ENCODE measurements at regions not wholly inside any gene's neighbourhood (a gene's known extent, or its start where the extent isn't known, plus 50 kb on each side); places are given as distances from the start of the nearest gene placed in this dataset.

DNA sequence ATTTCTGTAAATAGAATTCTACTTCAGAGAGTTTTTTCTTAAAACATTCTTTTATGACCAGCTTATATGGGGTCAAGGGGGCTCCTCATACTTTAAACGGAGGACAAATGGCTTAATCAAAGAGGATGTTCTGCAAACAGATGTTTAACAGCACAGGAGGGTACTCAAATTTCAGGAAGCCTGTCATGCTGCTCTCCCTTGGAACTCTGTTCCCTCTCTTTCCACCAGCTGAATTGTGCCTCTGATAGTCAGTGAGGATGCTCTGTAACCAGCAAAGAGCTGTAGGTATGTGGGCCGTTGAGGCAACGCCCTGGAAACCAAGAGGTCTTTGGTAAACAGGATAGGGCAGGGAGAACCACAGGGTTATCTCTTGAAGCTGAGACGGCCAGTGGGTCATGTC lies 161.1 kb downstream of the C5orf15 start:
- no peak for TF ChIP-seq EGR1 (IDR thresholded peaks at IDR 0.05)
- TF ChIP-seq, protein P1, sequence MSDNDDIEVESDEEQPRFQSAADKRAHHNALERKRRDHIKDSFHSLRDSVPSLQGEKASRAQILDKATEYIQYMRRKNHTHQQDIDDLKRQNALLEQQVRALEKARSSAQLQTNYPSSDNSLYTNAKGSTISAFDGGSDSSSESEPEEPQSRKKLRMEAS (IDR thresholded peaks at IDR 0.05), result no peak
- TF ChIP-seq YY1 (IDR thresholded peaks at IDR 0.05; ENCODE audit: low read depth), result no peak
- no peak for TF ChIP-seq RAD21 (IDR thresholded peaks at IDR 0.05; ENCODE audit: low read depth)
- no peak for TF ChIP-seq CREB1 (IDR thresholded peaks at IDR 0.05; ENCODE audit: low read depth)
- no peak for TF ChIP-seq TEAD4 (IDR thresholded peaks at IDR 0.05)
- no peak for TF ChIP-seq ZBTB7A (IDR thresholded peaks at IDR 0.05; ENCODE audit: low read depth)
- no peak for TF ChIP-seq EP300 (IDR thresholded peaks at IDR 0.05; ENCODE audit: borderline replicate concordance)

DNA sequence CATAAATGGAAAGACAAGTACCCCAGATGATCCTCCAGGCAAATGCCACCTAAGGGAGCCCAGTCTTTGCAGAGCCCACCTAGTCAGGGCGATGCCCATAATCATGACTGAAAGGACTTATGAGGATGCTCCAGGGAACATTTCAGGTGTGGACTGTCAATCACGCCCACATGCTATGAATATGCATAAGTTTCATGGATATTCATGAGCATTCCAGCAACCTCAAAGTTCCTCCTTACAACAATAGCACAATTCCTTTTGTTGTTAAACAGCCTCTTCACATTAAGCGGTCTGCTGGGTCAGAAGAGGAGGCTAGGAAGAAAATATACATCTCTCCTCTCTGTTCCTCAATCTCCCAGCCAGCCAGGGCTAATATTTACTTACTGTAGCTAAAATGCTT lies 161.6 kb downstream of the C5orf15 start:
- no peak for TF ChIP-seq ZBTB7A (IDR thresholded peaks at IDR 0.05; ENCODE audit: low read depth)
- TF ChIP-seq EP300 (IDR thresholded peaks at IDR 0.05; ENCODE audit: borderline replicate concordance), result no peak

GRCh38 chr5:133801955-133802751 lies 166.3 kb downstream of the C5orf15 start:
- TF ChIP-seq, protein P2, sequence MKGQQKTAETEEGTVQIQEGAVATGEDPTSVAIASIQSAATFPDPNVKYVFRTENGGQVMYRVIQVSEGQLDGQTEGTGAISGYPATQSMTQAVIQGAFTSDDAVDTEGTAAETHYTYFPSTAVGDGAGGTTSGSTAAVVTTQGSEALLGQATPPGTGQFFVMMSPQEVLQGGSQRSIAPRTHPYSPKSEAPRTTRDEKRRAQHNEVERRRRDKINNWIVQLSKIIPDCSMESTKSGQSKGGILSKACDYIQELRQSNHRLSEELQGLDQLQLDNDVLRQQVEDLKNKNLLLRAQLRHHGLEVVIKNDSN (IDR thresholded peaks at IDR 0.05), result no peak
- TF ChIP-seq, protein P1 (IDR thresholded peaks at IDR 0.05), result no peak
- TF ChIP-seq TCF12 (IDR thresholded peaks at IDR 0.05; ENCODE audit: low read depth), result no peak
- TF ChIP-seq RAD21 (IDR thresholded peaks at IDR 0.05; ENCODE audit: low read depth), result no peak

GRCh38 chr5:133801431-133801830 lies 167.0 kb downstream of the C5orf15 start:
- TF ChIP-seq TEAD4 (IDR thresholded peaks at IDR 0.05) (no peak), FOXM1 (IDR thresholded peaks at IDR 0.05; ENCODE audit: borderline replicate concordance, low read depth) (no peak), CEBPB (IDR thresholded peaks at IDR 0.05) (no peak), EGR1 (IDR thresholded peaks at IDR 0.05) (no peak), REST (IDR thresholded peaks at IDR 0.05; ENCODE audit: low read depth) (no peak), CREB1 (IDR thresholded peaks at IDR 0.05; ENCODE audit: low read depth) (no peak), NFIC (IDR thresholded peaks at IDR 0.05) (no peak), ZBTB7A (IDR thresholded peaks at IDR 0.05; ENCODE audit: low read depth) (no peak), YY1 (IDR thresholded peaks at IDR 0.05; ENCODE audit: low read depth) (no peak), TAF1 (IDR thresholded peaks at IDR 0.05; ENCODE audit: low read depth) (no peak), EP300 (IDR thresholded peaks at IDR 0.05; ENCODE audit: borderline replicate concordance) (no peak), RAD21 (IDR thresholded peaks at IDR 0.05; ENCODE audit: low read depth) (no peak), TCF12 (IDR thresholded peaks at IDR 0.05; ENCODE audit: low read depth) (no peak)
- TF ChIP-seq, protein P1 (IDR thresholded peaks at IDR 0.05), result no peak
- TF ChIP-seq, protein P2 (IDR thresholded peaks at IDR 0.05), result no peak

DNA sequence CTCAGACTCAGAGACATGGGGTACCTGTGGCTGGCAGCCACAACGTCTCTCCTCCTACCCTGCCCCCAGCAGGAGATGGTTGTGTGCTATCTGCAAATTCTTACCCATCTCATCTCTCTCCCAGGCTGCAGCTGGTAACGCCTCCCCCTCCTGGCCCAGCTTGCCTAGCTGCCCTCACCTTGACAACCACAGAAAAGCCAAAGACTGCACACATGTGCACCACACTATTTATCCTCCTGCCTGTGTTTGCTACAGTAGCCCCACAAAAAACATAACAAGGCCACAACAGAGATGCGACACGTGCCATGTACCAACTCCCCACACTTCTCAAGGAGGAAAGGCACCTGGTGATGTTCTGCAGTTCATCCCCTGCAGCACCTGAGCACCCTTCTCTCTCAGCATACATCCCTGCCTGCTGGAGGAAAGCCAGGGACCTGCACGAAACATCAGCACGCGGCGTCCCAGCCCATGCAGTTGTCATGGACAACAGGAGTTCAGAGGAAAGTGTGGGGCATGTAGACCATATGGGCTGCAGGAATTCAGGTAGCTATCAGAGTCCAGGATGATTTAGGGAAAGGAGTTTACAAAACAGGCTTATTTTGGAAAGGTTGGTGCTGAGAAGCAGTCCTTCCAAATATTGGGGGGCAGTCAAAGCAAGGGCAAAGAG lies 168.7 kb downstream of the C5orf15 start:
- TF ChIP-seq FOXM1 (IDR thresholded peaks at IDR 0.05; ENCODE audit: borderline replicate concordance, low read depth) (no peak), TAF1 (IDR thresholded peaks at IDR 0.05; ENCODE audit: low read depth) (no peak), ZBTB7A (IDR thresholded peaks at IDR 0.05; ENCODE audit: low read depth) (no peak), TCF12 (IDR thresholded peaks at IDR 0.05; ENCODE audit: low read depth) (no peak), NFIC (IDR thresholded peaks at IDR 0.05) (no peak), CREB1 (IDR thresholded peaks at IDR 0.05; ENCODE audit: low read depth) (no peak)
- TF ChIP-seq, protein P2 (IDR thresholded peaks at IDR 0.05), result no peak
- TF ChIP-seq, protein P1 (IDR thresholded peaks at IDR 0.05), result no peak

DNA sequence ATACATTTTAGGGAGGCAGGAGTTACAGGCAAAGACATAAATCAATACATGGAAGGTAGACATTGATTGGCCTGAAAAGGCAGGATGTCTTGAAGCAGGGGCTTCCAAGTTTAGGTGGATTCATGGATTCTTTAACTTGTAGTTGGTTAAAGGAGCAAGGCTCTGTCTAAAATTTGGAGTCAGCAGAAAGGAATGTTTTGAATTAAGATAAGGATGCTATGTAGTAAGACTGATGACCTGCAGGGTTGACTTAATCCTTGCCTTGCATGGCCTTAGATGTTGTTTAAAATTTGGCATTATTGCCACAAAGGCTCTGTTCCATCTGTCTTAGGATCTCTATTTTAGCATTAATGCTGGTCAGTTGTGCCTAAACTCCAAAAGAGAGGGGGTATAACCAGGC lies 171.3 kb downstream of the C5orf15 start:
- TF ChIP-seq REST (IDR thresholded peaks at IDR 0.05; ENCODE audit: low read depth), result no peak
